Ovary (tissue), 7 donors: ENCODE measurements at regions not wholly inside any gene's neighbourhood (a gene's known extent, or its start where the extent isn't known, plus 50 kb on each side); places are given as distances from the start of the nearest gene placed in this dataset.

ENCODE experiments used
- DNase-seq, 5 donors: peaks; one replicate each; pipeline ENCODE4 v3.0.0-alpha.2; 2019 to 2020
- H3K27ac ChIP-seq, 2 donors: fragments of 200-600 bp; one replicate each; pipeline versions ENCODE4 v1.5.1 to v1.8.0; 2019 to 2022
- H3K27me3 ChIP-seq: fragments of 200-600 bp; one replicate; pipeline ENCODE4 v1.8.0; 2022
- H3K36me3 ChIP-seq: fragments of 200-600 bp; sonication (generic); one replicate; pipeline ENCODE4 v1.5.1; 2019
- H3K4me1 ChIP-seq: one replicate; pipeline ENCODE4 v1.8.1; 2013; ENCODE audit warnings: mild to moderate bottlenecking, moderate library complexity; ENCODE audit not compliant: insufficient read depth
- H3K4me3 ChIP-seq: fragments of 200-600 bp; sonication (generic); one replicate; pipeline ENCODE4 v1.5.1; 2017
- H3K9me3 ChIP-seq, 2 donors: fragments of 200-600 bp in 1 of 2; sonication (generic) in 1 of 2; one replicate each; pipeline versions ENCODE4 v1.5.1 to v1.8.1; 2013 to 2019; ENCODE audit warnings: mild to moderate bottlenecking in 1 of 2, moderate library complexity in 1 of 2
- EP300 ChIP-seq: sonication (generic); formaldehyde crosslinking; IDR thresholded peaks from one replicate; pipeline ENCODE4 v1.6.1; 2017; ENCODE audit warnings: antibody characterized with exemption
- POLR2A ChIP-seq: fragments of 450-650 bp; IDR thresholded peaks from one replicate; pipeline ENCODE4 v1.6.1; 2017; ENCODE audit warnings: antibody characterized with exemption, mild to moderate bottlenecking, moderate library complexity
- WGBS, 3 donors: extraction: QIAGEN DNeasy Blood & Tissue Kit in 1 of 3; methylation state at CpG; one replicate each; pipeline versions ENCODE4 v1.1.5 to v1.1.7; 2013 to 2017; 5-methylcytosine and 5-hydroxymethylcytosine counted together
- intact Hi-C, 4 donors: fragments of 100-400 bp; cut with DNase I; formaldehyde crosslinking; loops; one replicate each; pipeline versions ENCODE4 v1.11.0 to v1.15.1; 2022 to 2023
- TF ChIP-seq, protein P1 (sequence below), 3 donors: fragments of 450-650 bp in 2 of 3; fragments of 200-600 bp in 1 of 3; IDR thresholded peaks; one replicate each; pipeline versions ENCODE4 v1.5.1 to v1.8.0; 2016 to 2022; ENCODE audit warnings: antibody characterized with exemption in 3 of 3, mild to moderate bottlenecking in 1 of 3
- donor health status: DM: no; HTN: no; CAD: no; lungs with moderate emphysema.
- donor health status: DM: no; HTN: no; CAD: no.
- donor health status: Bipolar disorder and iron deficiency.
- donor health status: DM: no; HTN: no; CAD: no.
- donor health status: DM: yes; HTN: yes; CAD: no.

DNA sequence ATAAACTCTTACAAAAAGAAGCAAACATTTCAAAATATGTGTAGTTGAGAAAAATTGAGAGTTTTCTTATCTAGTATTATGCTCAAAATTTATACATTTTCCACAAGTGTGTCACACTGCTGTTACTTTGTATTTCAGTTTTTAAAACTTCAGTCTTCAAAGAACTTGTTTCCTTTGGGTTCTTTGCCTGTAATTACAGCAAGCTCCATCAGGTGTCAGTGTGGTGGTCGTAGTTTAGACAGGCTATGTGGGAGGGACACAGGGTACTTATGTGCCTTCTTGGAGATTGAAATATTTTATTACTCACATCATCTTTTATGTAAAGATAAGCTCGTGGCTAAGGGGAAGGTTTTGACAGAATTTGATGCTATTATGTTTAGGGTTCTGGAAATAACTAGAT lies 360.5 kb downstream of the FGFR2 start:
- WGBS, 3 donors, result 79 to 81% (median 80%) methylated on average over 2 of the region's 2 CpGs
- Histone ChIP-seq H3K4me1 (no peaks in the 10 kb centered on the region), H3K36me3 (no peaks in the 10 kb centered on the region), H3K27ac (no peak overlapping the region), H3K4me3 (no peak overlapping the region), H3K9me3 (no peaks in the 10 kb centered on the region), H3K27me3 (no peaks in the 10 kb centered on the region)
- intact Hi-C loops, result no loop called here
- no peak for DNase-seq
- no peak for TF ChIP-seq POLR2A
- no peak for TF ChIP-seq EP300
- TF ChIP-seq, protein P1, sequence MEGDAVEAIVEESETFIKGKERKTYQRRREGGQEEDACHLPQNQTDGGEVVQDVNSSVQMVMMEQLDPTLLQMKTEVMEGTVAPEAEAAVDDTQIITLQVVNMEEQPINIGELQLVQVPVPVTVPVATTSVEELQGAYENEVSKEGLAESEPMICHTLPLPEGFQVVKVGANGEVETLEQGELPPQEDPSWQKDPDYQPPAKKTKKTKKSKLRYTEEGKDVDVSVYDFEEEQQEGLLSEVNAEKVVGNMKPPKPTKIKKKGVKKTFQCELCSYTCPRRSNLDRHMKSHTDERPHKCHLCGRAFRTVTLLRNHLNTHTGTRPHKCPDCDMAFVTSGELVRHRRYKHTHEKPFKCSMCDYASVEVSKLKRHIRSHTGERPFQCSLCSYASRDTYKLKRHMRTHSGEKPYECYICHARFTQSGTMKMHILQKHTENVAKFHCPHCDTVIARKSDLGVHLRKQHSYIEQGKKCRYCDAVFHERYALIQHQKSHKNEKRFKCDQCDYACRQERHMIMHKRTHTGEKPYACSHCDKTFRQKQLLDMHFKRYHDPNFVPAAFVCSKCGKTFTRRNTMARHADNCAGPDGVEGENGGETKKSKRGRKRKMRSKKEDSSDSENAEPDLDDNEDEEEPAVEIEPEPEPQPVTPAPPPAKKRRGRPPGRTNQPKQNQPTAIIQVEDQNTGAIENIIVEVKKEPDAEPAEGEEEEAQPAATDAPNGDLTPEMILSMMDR (IDR thresholded peaks at IDR 0.05), result no peak

DNA sequence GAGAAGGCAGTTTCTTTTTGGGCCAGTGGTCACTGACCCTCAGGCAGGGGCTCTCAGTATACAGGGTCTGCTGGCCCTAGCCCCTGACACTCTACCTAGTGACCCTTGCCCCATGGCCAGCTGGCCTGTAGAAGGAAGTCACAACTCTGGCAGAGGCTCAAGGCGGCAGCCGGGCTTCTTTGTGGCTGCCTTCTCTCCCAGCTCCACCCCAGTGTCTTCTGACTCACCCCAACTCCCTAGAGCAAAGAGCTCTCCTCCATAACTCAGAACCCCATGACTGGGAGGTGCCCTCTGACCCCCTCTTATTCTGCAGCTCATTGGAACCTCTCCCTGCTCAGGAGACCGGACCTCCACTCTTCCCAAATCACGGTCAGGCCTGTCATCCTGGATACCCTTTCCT lies 358.2 kb downstream of the FGFR2 start:
- TF ChIP-seq POLR2A (no peak), EP300 (no peak)
- TF ChIP-seq, protein P1 (IDR thresholded peaks at IDR 0.05), result no peak
- Histone ChIP-seq H3K27ac (no peak overlapping the region), H3K9me3 (no peaks in the 10 kb centered on the region), H3K27me3 (no peaks in the 10 kb centered on the region), H3K4me1 (no peaks in the 10 kb centered on the region), H3K4me3 (no peak overlapping the region), H3K36me3 (no peaks in the 10 kb centered on the region)
- DNase-seq, result peak in 2 of 5 donors; percentile 24 to 48
- intact Hi-C loops, result no loop called here
- WGBS, 3 donors, result 62 to 71% (median 66%) methylated on average over 4 of the region's 4 CpGs

DNA sequence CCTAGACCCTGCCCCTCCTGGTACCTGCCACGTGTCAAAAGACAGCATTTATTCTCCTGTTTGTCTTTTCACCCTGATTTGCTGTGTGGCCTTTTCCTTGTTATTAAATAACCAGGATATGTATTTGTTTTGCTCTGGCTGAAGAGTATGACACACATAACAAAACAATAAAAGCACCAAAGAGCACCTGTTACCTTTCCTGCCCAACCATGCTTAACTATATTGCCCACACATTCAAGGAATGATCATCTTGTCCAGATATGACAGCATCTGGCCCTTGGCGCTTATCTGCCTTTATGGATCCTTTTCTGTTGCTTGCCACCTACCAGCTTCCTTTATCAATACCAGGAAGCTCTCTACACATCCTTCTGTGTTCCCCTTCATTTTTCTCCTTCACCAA lies 357.7 kb downstream of the FGFR2 start:
- intact Hi-C loops, result no loop called here
- no peak for DNase-seq

GRCh38 chr10:121241337-121241736 lies 356.9 kb downstream of the FGFR2 start:
- Histone ChIP-seq H3K9me3 (no peaks in the 10 kb centered on the region), H3K27ac (no peak overlapping the region), H3K4me1 (no peaks in the 10 kb centered on the region), H3K36me3 (no peaks in the 10 kb centered on the region), H3K27me3 (no peaks in the 10 kb centered on the region), H3K4me3 (no peak overlapping the region)
- intact Hi-C loops, result no loop called here
- no peak for DNase-seq
- 94 to 95% (median 95%) methylated on average over 7 of the region's 7 CpGs for WGBS, 3 donors
- TF ChIP-seq EP300 (no peak), POLR2A (no peak)
- TF ChIP-seq, protein P1 (IDR thresholded peaks at IDR 0.05), result no peak

More for the DNA sequence above, 357.7 kb downstream of the FGFR2 start:
- TF ChIP-seq EP300 (no peak), POLR2A (no peak)
- TF ChIP-seq, protein P1 (IDR thresholded peaks at IDR 0.05), result no peak
- Histone ChIP-seq H3K9me3 (no peaks in the 10 kb centered on the region), H3K27ac (no peak overlapping the region), H3K27me3 (no peaks in the 10 kb centered on the region), H3K4me3 (no peak overlapping the region), H3K36me3 (no peaks in the 10 kb centered on the region), H3K4me1 (no peaks in the 10 kb centered on the region)
- 86 to 91% (median 87%) methylated on average over 2 of the region's 2 CpGs for WGBS, 3 donors
